ENCODE measurements at regions not wholly inside any gene's neighbourhood (a gene's known extent, or its start where the extent isn't known, plus 50 kb on each side); places are given as distances from the start of the nearest gene placed in this dataset.

GRCh38 chr3:25350725-25351114, 77.3 kb upstream of the RARB start:
- H3K9me3 ChIP-seq (ENCODE audit: control insufficient read depth, insufficient read depth, low read depth, low read length): no peaks in the 10 kb centered on the region

GRCh38 chr3:25354071-25354470, 74.0 kb upstream of the RARB start:
- Histone ChIP-seq H3K9ac (ENCODE audit: low read length) (no peak overlapping the region), H3K4me3 (ENCODE audit: low read depth, low read length) (no peak overlapping the region), H3K4me1 (ENCODE audit: control insufficient read depth, insufficient read depth, low read length) (no peaks in the 10 kb centered on the region; the same call in 1 of the 2 replicates), H3K36me3 (ENCODE audit: control insufficient read depth, insufficient read depth, low read length) (no peaks in the 10 kb centered on the region), H3K9me3 (ENCODE audit: control insufficient read depth, insufficient read depth, low read depth, low read length) (no peaks in the 10 kb centered on the region), H3K27me3 (ENCODE audit: control insufficient read depth, insufficient read depth, low read length) (no peaks in the 10 kb centered on the region), H3K27ac (ENCODE audit: low read depth, low read length) (no peak overlapping the region)

More at GRCh38 chr3:25350725-25351114, 77.3 kb upstream of the RARB start:
- Histone ChIP-seq H3K36me3 (ENCODE audit: control insufficient read depth, insufficient read depth, low read length) (no peaks in the 10 kb centered on the region), H3K4me1 (ENCODE audit: control insufficient read depth, insufficient read depth, low read length) (no peaks in the 10 kb centered on the region; the same call in 1 of the 2 replicates), H3K4me3 (ENCODE audit: low read depth, low read length) (no peak overlapping the region), H3K9ac (ENCODE audit: low read length) (no peak overlapping the region), H3K27me3 (ENCODE audit: control insufficient read depth, insufficient read depth, low read length) (no peaks in the 10 kb centered on the region), H3K27ac (ENCODE audit: low read depth, low read length) (no peak overlapping the region)

GRCh38 chr3:25355034-25355885, 72.8 kb upstream of the RARB start:
- Histone ChIP-seq H3K27me3 (ENCODE audit: control insufficient read depth, insufficient read depth, low read length) (no peaks in the 10 kb centered on the region), H3K9me3 (ENCODE audit: control insufficient read depth, insufficient read depth, low read depth, low read length) (no peaks in the 10 kb centered on the region), H3K4me1 (ENCODE audit: control insufficient read depth, insufficient read depth, low read length) (no peaks in the 10 kb centered on the region), H3K4me3 (ENCODE audit: low read depth, low read length) (no peak overlapping the region), H3K9ac (ENCODE audit: low read length) (no peak overlapping the region), H3K36me3 (ENCODE audit: control insufficient read depth, insufficient read depth, low read length) (no peaks in the 10 kb centered on the region), H3K27ac (ENCODE audit: low read depth, low read length) (no peak overlapping the region)

GRCh38 chr3:25355998-25356397, 72.1 kb upstream of the RARB start:
- Histone ChIP-seq H3K27ac (ENCODE audit: low read depth, low read length) (no peak overlapping the region), H3K9me3 (ENCODE audit: control insufficient read depth, insufficient read depth, low read depth, low read length) (no peaks in the 10 kb centered on the region), H3K27me3 (ENCODE audit: control insufficient read depth, insufficient read depth, low read length) (no peaks in the 10 kb centered on the region), H3K4me1 (ENCODE audit: control insufficient read depth, insufficient read depth, low read length) (no peaks in the 10 kb centered on the region), H3K9ac (ENCODE audit: low read length) (no peak overlapping the region), H3K4me3 (ENCODE audit: low read depth, low read length) (no peak overlapping the region), H3K36me3 (ENCODE audit: control insufficient read depth, insufficient read depth, low read length) (no peaks in the 10 kb centered on the region)

- Histone ChIP-seq H3K36me3 (ENCODE audit: control insufficient read depth, insufficient read depth, low read length) (no peaks in the 10 kb centered on the region), H3K9ac (ENCODE audit: low read length) (no peak overlapping the region), H3K4me3 (ENCODE audit: low read depth, low read length) (no peak overlapping the region), H3K9me3 (ENCODE audit: control insufficient read depth, insufficient read depth, low read depth, low read length) (no peaks in the 10 kb centered on the region), H3K4me1 (ENCODE audit: control insufficient read depth, insufficient read depth, low read length) (peaks cover 6% of the 10 kb centered on the region; the same call in 1 of the 2 replicates), H3K27ac (ENCODE audit: low read depth, low read length) (no peak overlapping the region), H3K27me3 (ENCODE audit: control insufficient read depth, insufficient read depth, low read length) (no peaks in the 10 kb centered on the region)
Measured at GRCh38 chr3:25362118-25362517, 65.9 kb upstream of the RARB start.

DNA sequence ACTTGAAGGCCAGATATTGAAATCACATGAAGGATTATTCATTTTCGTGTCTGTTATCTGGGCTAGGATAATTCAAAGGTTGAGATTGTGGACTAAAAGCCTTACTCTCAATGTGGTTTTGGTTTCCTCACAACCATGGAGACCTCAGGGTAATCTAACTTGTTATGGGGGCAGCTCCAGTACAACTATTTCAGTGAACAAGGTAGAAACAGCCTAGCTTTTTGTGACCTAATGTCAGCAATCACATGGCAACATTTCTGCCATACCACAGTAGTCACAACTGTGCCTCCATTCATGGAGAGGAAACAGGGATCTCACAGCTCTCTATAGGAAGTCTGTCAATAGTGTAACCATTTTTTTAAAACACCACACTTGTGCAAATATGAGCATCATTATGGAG, 62.4 kb upstream of the RARB start:
- H3K27me3 ChIP-seq (ENCODE audit: control insufficient read depth, insufficient read depth, low read length): no peaks in the 10 kb centered on the region
- peaks cover 6% of the 10 kb centered on the region; the same call in 1 of the 2 replicates for H3K4me1 ChIP-seq (ENCODE audit: control insufficient read depth, insufficient read depth, low read length)
- H3K9me3 ChIP-seq (ENCODE audit: control insufficient read depth, insufficient read depth, low read depth, low read length): no peaks in the 10 kb centered on the region
- no peak overlapping the region for H3K27ac ChIP-seq (ENCODE audit: low read depth, low read length)
- no peaks in the 10 kb centered on the region for H3K36me3 ChIP-seq (ENCODE audit: control insufficient read depth, insufficient read depth, low read length)
- no peak overlapping the region for H3K9ac ChIP-seq (ENCODE audit: low read length)
- H3K4me3 ChIP-seq (ENCODE audit: low read depth, low read length): no peak overlapping the region

DNA sequence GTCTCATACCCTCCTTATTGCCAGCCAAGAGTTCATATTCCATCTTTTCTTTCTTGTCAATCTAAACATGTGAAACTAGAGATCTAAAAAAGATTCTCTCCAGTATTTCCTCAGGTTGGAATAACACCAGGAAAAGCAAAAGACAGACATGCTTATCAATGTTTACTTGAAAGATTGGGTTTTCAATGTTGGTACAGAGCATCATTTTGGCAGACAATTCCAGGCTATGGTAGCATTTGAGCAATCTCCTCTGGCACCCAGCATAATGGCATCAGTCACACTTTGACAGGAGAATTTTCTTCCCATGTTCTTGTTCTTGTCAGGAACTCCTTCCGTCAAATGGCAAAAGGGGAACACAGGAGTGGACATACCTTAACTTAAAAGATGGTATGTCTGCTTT, 61.0 kb upstream of the RARB start:
- Histone ChIP-seq H3K4me3 (ENCODE audit: low read depth, low read length) (no peak overlapping the region), H3K36me3 (ENCODE audit: control insufficient read depth, insufficient read depth, low read length) (no peaks in the 10 kb centered on the region), H3K4me1 (ENCODE audit: control insufficient read depth, insufficient read depth, low read length) (peaks cover 5% of the 10 kb centered on the region; the same call in 1 of the 2 replicates), H3K9ac (ENCODE audit: low read length) (no peak overlapping the region), H3K9me3 (ENCODE audit: control insufficient read depth, insufficient read depth, low read depth, low read length) (no peaks in the 10 kb centered on the region), H3K27ac (ENCODE audit: low read depth, low read length) (no peak overlapping the region), H3K27me3 (ENCODE audit: control insufficient read depth, insufficient read depth, low read length) (no peaks in the 10 kb centered on the region)

DNA sequence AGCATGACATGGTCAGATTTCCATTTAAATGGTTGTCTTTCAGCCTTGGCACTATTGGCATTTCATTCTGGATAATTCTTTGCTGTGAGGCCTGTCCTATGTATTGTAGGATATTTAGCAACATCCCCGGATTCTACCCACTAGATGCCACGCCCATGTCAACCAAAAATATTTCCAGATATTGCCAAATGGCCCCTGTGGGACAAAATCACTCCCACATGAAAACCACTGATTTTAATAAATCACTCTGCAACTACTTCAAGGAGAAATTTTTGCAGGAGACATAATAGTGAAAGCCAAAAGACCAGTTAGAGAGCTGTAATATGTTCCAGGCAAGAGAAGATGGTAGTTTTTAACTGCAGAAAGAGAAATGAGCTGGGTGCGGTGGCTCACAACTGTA, 55.9 kb upstream of the RARB start:
- Histone ChIP-seq H3K9ac (ENCODE audit: low read length) (no peak overlapping the region), H3K27me3 (ENCODE audit: control insufficient read depth, insufficient read depth, low read length) (no peaks in the 10 kb centered on the region), H3K4me3 (ENCODE audit: low read depth, low read length) (no peak overlapping the region), H3K36me3 (ENCODE audit: control insufficient read depth, insufficient read depth, low read length) (no peaks in the 10 kb centered on the region), H3K27ac (ENCODE audit: low read depth, low read length) (no peak overlapping the region), H3K9me3 (ENCODE audit: control insufficient read depth, insufficient read depth, low read depth, low read length) (no peaks in the 10 kb centered on the region), H3K4me1 (ENCODE audit: control insufficient read depth, insufficient read depth, low read length) (no peaks in the 10 kb centered on the region)

- no peak overlapping the region for H3K9ac ChIP-seq (ENCODE audit: low read length)
- no peak overlapping the region for H3K4me3 ChIP-seq (ENCODE audit: low read depth, low read length)
- H3K27me3 ChIP-seq (ENCODE audit: control insufficient read depth, insufficient read depth, low read length): no peaks in the 10 kb centered on the region
- H3K9me3 ChIP-seq (ENCODE audit: control insufficient read depth, insufficient read depth, low read depth, low read length): no peaks in the 10 kb centered on the region
- no peaks in the 10 kb centered on the region for H3K36me3 ChIP-seq (ENCODE audit: control insufficient read depth, insufficient read depth, low read length)
- no peak overlapping the region for H3K27ac ChIP-seq (ENCODE audit: low read depth, low read length)
- H3K4me1 ChIP-seq (ENCODE audit: control insufficient read depth, insufficient read depth, low read length): no peaks in the 10 kb centered on the region
Measured at GRCh38 chr3:25376340-25376739, 51.7 kb upstream of the RARB start.

GRCh38 chr3:25377042-25377441, 51.0 kb upstream of the RARB start:
- Histone ChIP-seq H3K9ac (ENCODE audit: low read length) (no peak overlapping the region), H3K4me3 (ENCODE audit: low read depth, low read length) (no peak overlapping the region), H3K4me1 (ENCODE audit: control insufficient read depth, insufficient read depth, low read length) (no peaks in the 10 kb centered on the region), H3K36me3 (ENCODE audit: control insufficient read depth, insufficient read depth, low read length) (no peaks in the 10 kb centered on the region), H3K27me3 (ENCODE audit: control insufficient read depth, insufficient read depth, low read length) (no peaks in the 10 kb centered on the region), H3K9me3 (ENCODE audit: control insufficient read depth, insufficient read depth, low read depth, low read length) (no peaks in the 10 kb centered on the region), H3K27ac (ENCODE audit: low read depth, low read length) (no peak overlapping the region)

Data from HUES6 (cell line).